Fibroblast of lung (primary cell): ENCODE measurements at regions not wholly inside any gene's neighbourhood (a gene's known extent, or its start where the extent isn't known, plus 50 kb on each side); places are given as distances from the start of the nearest gene placed in this dataset.

Experiments used
- DNase-seq, 2 donors: peaks; one replicate each; pipeline versions ENCODE4 v3.0.0 to v3.0.0-alpha.2; 2010; ENCODE audit warnings: low read depth in 2 of 2
- H2AFZ ChIP-seq: 2 replicates; pipeline ENCODE4 v1.5.1; 2012; ENCODE audit warnings: low read length, control low read depth, inconsistent platforms
- H3K27ac ChIP-seq: 2 replicates; pipeline ENCODE4 v1.5.1; 2011; ENCODE audit warnings: low read length, control low read depth; ENCODE audit not compliant: insufficient read depth
- H3K27me3 ChIP-seq: 2 replicates; pipeline ENCODE4 v1.5.1; 2011; ENCODE audit warnings: mild to moderate bottlenecking, low read length; ENCODE audit not compliant: control insufficient read depth, insufficient read depth
- H3K36me3 ChIP-seq: 2 replicates; pipeline ENCODE4 v1.5.1; 2011; ENCODE audit warnings: low read length; ENCODE audit not compliant: control insufficient read depth, insufficient read depth
- H3K4me1 ChIP-seq: 2 replicates; pipeline ENCODE4 v1.5.1; 2011; ENCODE audit warnings: low read length; ENCODE audit not compliant: control insufficient read depth, insufficient read depth; ENCODE audit errors: extremely low read depth
- H3K4me2 ChIP-seq: 2 replicates; pipeline ENCODE4 v1.5.1; 2011; ENCODE audit warnings: low read length, control low read depth; ENCODE audit not compliant: insufficient read depth; ENCODE audit errors: extremely low read depth
- H3K4me3 ChIP-seq, 4 experiments: fragments of 200-600 bp in 1 of 4; sonication (generic) in 1 of 4; replicated peaks in 1 of 4; 2 replicates each; pipeline ENCODE4 v1.5.1; 2011 to 2016; ENCODE audit warnings: low read length in 4 of 4, low read depth in 3 of 4, mild to moderate bottlenecking in 3 of 4, control low read depth in 2 of 4, inconsistent platforms in 1 of 4, mixed read lengths in 1 of 4; ENCODE audit not compliant: insufficient read depth in 1 of 4; ENCODE audit errors: control extremely low read depth in 1 of 4
- H3K79me2 ChIP-seq: 2 replicates; pipeline ENCODE4 v1.5.1; 2012; ENCODE audit warnings: mild to moderate bottlenecking, low read length, inconsistent platforms; ENCODE audit not compliant: control insufficient read depth, insufficient read depth
- H3K9ac ChIP-seq: 2 replicates; pipeline ENCODE4 v1.5.1; 2011; ENCODE audit warnings: mild to moderate bottlenecking, low read length, control low read depth; ENCODE audit not compliant: insufficient read depth
- H3K9me3 ChIP-seq: 2 replicates; pipeline ENCODE4 v1.5.1; 2012; ENCODE audit warnings: low read depth, low read length; ENCODE audit not compliant: control insufficient read depth, insufficient read depth
- H4K20me1 ChIP-seq: 2 replicates; pipeline ENCODE4 v1.5.1; 2011; ENCODE audit warnings: low read length; ENCODE audit not compliant: control insufficient read depth, insufficient read depth; ENCODE audit errors: extremely low read depth
- CTCF ChIP-seq, 2 donors: IDR thresholded peaks in 1 of 2; conservative IDR thresholded peaks in 1 of 2; 1 replicate in 1 of 2; 2 replicates in 1 of 2; pipeline ENCODE4 v1.5.1; 2011 to 2012; ENCODE audit warnings: low read length in 2 of 2, control low read depth in 1 of 2, inconsistent platforms in 1 of 2, low read depth in 1 of 2, mild to moderate bottlenecking in 1 of 2
- EZH2 ChIP-seq: IDR thresholded peaks from 2 replicates; pipeline ENCODE4 v1.5.1; 2012; ENCODE audit warnings: low read length, control low read depth, mild to moderate bottlenecking; ENCODE audit errors: missing control alignments

GRCh38 chr3:3509665-3510064 is 289.6 kb upstream of the LRRN1 start:
- H4K20me1 ChIP-seq, result no peaks in the 10 kb centered on the region
- H3K79me2 ChIP-seq, result no peaks in the 10 kb centered on the region
- TF ChIP-seq EZH2 (no peak), CTCF (conservative IDR thresholded peaks at IDR 0.05 in 1 of 2, IDR thresholded peaks at IDR 0.05 in 1 of 2; ENCODE audit: low read depth in 1 of 2, low read length in 2 of 2) (no peak)
- no peaks in the 10 kb centered on the region for H3K27me3 ChIP-seq
- no peak overlapping the region for H2AFZ ChIP-seq
- DNase-seq, result no peak
- no peak overlapping the region for H3K4me3 ChIP-seq
- no peak overlapping the region for H3K27ac ChIP-seq
- H3K9me3 ChIP-seq, result no peaks in the 10 kb centered on the region
- no peak overlapping the region for H3K9ac ChIP-seq
- no peak overlapping the region for H3K4me2 ChIP-seq
- H3K36me3 ChIP-seq, result no peaks in the 10 kb centered on the region
- no peaks in the 10 kb centered on the region for H3K4me1 ChIP-seq

- Histone ChIP-seq H3K79me2 (no peaks in the 10 kb centered on the region), H3K4me2 (no peak overlapping the region), H3K4me1 (no peaks in the 10 kb centered on the region), H3K27ac (no peak overlapping the region), H3K27me3 (no peaks in the 10 kb centered on the region), H3K4me3 (no peak overlapping the region), H2AFZ (no peak overlapping the region), H3K9me3 (no peaks in the 10 kb centered on the region), H4K20me1 (no peaks in the 10 kb centered on the region), H3K9ac (no peak overlapping the region), H3K36me3 (no peaks in the 10 kb centered on the region)
- TF ChIP-seq EZH2 (no peak), CTCF (conservative IDR thresholded peaks at IDR 0.05 in 1 of 2, IDR thresholded peaks at IDR 0.05 in 1 of 2; ENCODE audit: low read depth in 1 of 2, low read length in 2 of 2) (no peak)
- DNase-seq, result no peak
Measured at GRCh38 chr3:3504686-3505085, 294.5 kb upstream of the LRRN1 start.

GRCh38 chr3:3503411-3503810 is 295.8 kb upstream of the LRRN1 start:
- DNase-seq, result no peak
- TF ChIP-seq EZH2, result no peak
- no peaks in the 10 kb centered on the region for H3K79me2 ChIP-seq
- H3K27ac ChIP-seq, result no peak overlapping the region
- no peak overlapping the region for H3K4me3 ChIP-seq
- H3K36me3 ChIP-seq, result no peaks in the 10 kb centered on the region
- H3K9ac ChIP-seq, result no peak overlapping the region
- no peak overlapping the region for H3K4me2 ChIP-seq
- no peak overlapping the region for H2AFZ ChIP-seq
- H3K4me1 ChIP-seq, result no peaks in the 10 kb centered on the region
- H4K20me1 ChIP-seq, result no peaks in the 10 kb centered on the region
- no peaks in the 10 kb centered on the region for H3K9me3 ChIP-seq
- no peaks in the 10 kb centered on the region for H3K27me3 ChIP-seq
